Prostate gland (tissue), 2 donors: ENCODE measurements at regions not wholly inside any gene's neighbourhood (a gene's known extent, or its start where the extent isn't known, plus 50 kb on each side); places are given as distances from the start of the nearest gene placed in this dataset.

Source experiments
- POLR2A ChIP-seq: fragments of 450-650 bp; IDR thresholded peaks from one replicate; pipeline ENCODE4 v1.6.1; 2016; ENCODE audit warnings: antibody characterized with exemption, mild to moderate bottlenecking
- POLR2AphosphoS5 ChIP-seq: sonication (generic); formaldehyde crosslinking; IDR thresholded peaks from one replicate; pipeline ENCODE4 v1.6.1; 2017; ENCODE audit warnings: antibody characterized with exemption
- TF ChIP-seq, protein P1 (sequence below), 4 experiments: fragments of 200-600 bp in 2 of 4; fragments of 450-650 bp in 2 of 4; sonication (generic) in 2 of 4; IDR thresholded peaks; 1 replicate in 3 of 4; 2 replicates in 1 of 4; pipeline ENCODE4 v1.5.1; 2016 to 2019; ENCODE audit warnings: antibody characterized with exemption in 4 of 4, mild to moderate bottlenecking in 2 of 4, moderate library complexity in 2 of 4

DNA sequence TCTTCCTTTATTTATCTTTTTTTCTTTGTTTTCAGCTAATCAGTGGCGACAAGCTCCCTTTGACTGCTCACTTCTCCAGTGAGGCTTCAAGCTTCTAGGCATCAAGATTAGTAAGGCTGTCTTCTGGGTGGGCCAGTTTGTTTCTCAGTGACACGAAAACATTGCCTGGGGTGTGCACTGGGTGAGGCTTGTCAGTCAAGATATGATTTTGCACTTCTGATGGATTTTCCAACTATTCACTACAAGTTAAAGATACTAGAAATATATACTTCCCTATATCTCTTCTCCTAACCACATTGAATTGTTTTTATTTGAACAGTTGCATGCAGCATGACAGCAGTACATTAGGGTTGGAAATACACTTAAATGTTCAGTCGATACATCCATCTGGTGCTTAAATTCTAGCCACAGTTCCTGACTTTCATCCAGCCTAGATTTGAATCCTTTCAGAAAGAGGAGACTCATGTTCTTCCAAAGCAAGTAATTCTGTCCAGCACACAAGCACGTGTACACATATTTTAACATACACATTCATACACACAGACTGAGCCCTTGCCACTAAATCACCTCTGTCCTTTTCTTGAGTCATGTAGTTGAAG, 275.6 kb upstream of the NOVA1 start:
- TF ChIP-seq POLR2A, result no peak
- TF ChIP-seq, protein P1, sequence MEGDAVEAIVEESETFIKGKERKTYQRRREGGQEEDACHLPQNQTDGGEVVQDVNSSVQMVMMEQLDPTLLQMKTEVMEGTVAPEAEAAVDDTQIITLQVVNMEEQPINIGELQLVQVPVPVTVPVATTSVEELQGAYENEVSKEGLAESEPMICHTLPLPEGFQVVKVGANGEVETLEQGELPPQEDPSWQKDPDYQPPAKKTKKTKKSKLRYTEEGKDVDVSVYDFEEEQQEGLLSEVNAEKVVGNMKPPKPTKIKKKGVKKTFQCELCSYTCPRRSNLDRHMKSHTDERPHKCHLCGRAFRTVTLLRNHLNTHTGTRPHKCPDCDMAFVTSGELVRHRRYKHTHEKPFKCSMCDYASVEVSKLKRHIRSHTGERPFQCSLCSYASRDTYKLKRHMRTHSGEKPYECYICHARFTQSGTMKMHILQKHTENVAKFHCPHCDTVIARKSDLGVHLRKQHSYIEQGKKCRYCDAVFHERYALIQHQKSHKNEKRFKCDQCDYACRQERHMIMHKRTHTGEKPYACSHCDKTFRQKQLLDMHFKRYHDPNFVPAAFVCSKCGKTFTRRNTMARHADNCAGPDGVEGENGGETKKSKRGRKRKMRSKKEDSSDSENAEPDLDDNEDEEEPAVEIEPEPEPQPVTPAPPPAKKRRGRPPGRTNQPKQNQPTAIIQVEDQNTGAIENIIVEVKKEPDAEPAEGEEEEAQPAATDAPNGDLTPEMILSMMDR (IDR thresholded peaks at IDR 0.05), result no peak
- no peak for TF ChIP-seq POLR2AphosphoS5
